ENCODE measurements at regions not wholly inside any gene's neighbourhood (a gene's known extent, or its start where the extent isn't known, plus 50 kb on each side); places are given as distances from the start of the nearest gene placed in this dataset.
A peak's percentile ranks its signal among the peaks of the same experiment; 100 is the strongest.
"Not testable (repeated sequence)": the region's sequence is repeated elsewhere in the genome, so short reads cannot be mapped to it uniquely, and the experiment has no call there.

GRCh38 chr16:88169136-88169830, 213.5 kb upstream of the ZNF469 start:
- H3K36me3 Mint-ChIP-seq (ENCODE audit: low read depth); H3K27ac Mint-ChIP-seq (ENCODE audit: unreplicated experiment); H3K4me1 Mint-ChIP-seq (ENCODE audit: low read depth); H3K27me3 Mint-ChIP-seq (ENCODE audit: low read depth); DNase-seq (ENCODE audit: low spot score); H3K4me3 Mint-ChIP-seq (ENCODE audit: unreplicated experiment): not testable (repeated sequence)
- peaks cover 18% of the 10 kb centered on the region for H3K9me3 Mint-ChIP-seq (ENCODE audit: low read depth)

GRCh38 chr16:88169831-88170165, 213.0 kb upstream of the ZNF469 start:
- DNase-seq (ENCODE audit: low spot score), result peak; percentile 72
- peaks cover 19% of the 10 kb centered on the region for H3K9me3 Mint-ChIP-seq (ENCODE audit: low read depth)
- not testable (repeated sequence) for H3K27ac Mint-ChIP-seq (ENCODE audit: unreplicated experiment); H3K27me3 Mint-ChIP-seq (ENCODE audit: low read depth); H3K4me3 Mint-ChIP-seq (ENCODE audit: unreplicated experiment); H3K36me3 Mint-ChIP-seq (ENCODE audit: low read depth); H3K4me1 Mint-ChIP-seq (ENCODE audit: low read depth)

- H3K27me3 Mint-ChIP-seq (ENCODE audit: low read depth), result no peaks in the 10 kb centered on the region
- H3K4me1 Mint-ChIP-seq (ENCODE audit: low read depth), result no peaks in the 10 kb centered on the region
- H3K9me3 Mint-ChIP-seq (ENCODE audit: low read depth), result peaks cover 25% of the 10 kb centered on the region
- H3K27ac Mint-ChIP-seq (ENCODE audit: unreplicated experiment), result no peak overlapping the region
- DNase-seq (ENCODE audit: low spot score), result peak; percentile 62
- TF ChIP-seq CTCF (IDR thresholded peaks at IDR 0.05), result no peak
- H3K4me3 Mint-ChIP-seq (ENCODE audit: unreplicated experiment), result no peak overlapping the region
- H3K36me3 Mint-ChIP-seq (ENCODE audit: low read depth), result peaks cover 4% of the 10 kb centered on the region
Observed at GRCh38 chr16:88170528-88170991, 212.2 kb upstream of the ZNF469 start.

GRCh38 chr16:88171126-88171525, 211.6 kb upstream of the ZNF469 start:
- not testable (repeated sequence) for H3K27ac Mint-ChIP-seq (ENCODE audit: unreplicated experiment); H3K4me1 Mint-ChIP-seq (ENCODE audit: low read depth); H3K27me3 Mint-ChIP-seq (ENCODE audit: low read depth); H3K36me3 Mint-ChIP-seq (ENCODE audit: low read depth); H3K4me3 Mint-ChIP-seq (ENCODE audit: unreplicated experiment)
- DNase-seq (ENCODE audit: low spot score), result peak; percentile 11
- peaks cover 26% of the 10 kb centered on the region for H3K9me3 Mint-ChIP-seq (ENCODE audit: low read depth)

GRCh38 chr16:88176184-88176583, 206.6 kb upstream of the ZNF469 start:
- H3K9me3 Mint-ChIP-seq (ENCODE audit: low read depth), result peaks cover 26% of the 10 kb centered on the region
- not testable (repeated sequence) for H3K4me1 Mint-ChIP-seq (ENCODE audit: low read depth); H3K27ac Mint-ChIP-seq (ENCODE audit: unreplicated experiment); H3K27me3 Mint-ChIP-seq (ENCODE audit: low read depth); DNase-seq (ENCODE audit: low spot score); H3K36me3 Mint-ChIP-seq (ENCODE audit: low read depth); H3K4me3 Mint-ChIP-seq (ENCODE audit: unreplicated experiment)

- Mint-ChIP-seq H3K9me3 (ENCODE audit: low read depth) (peaks cover 31% of the 10 kb centered on the region), H3K27ac (ENCODE audit: unreplicated experiment) (peak overlapping the region; percentile 36)
- not testable (repeated sequence) for H3K36me3 Mint-ChIP-seq (ENCODE audit: low read depth); H3K27me3 Mint-ChIP-seq (ENCODE audit: low read depth); H3K4me1 Mint-ChIP-seq (ENCODE audit: low read depth); H3K4me3 Mint-ChIP-seq (ENCODE audit: unreplicated experiment)
- DNase-seq (ENCODE audit: low spot score), result peak; percentile 44
Observed at GRCh38 chr16:88176591-88177180, 206.1 kb upstream of the ZNF469 start.

GRCh38 chr16:88178251-88178650, 204.5 kb upstream of the ZNF469 start:
- H3K27ac Mint-ChIP-seq (ENCODE audit: unreplicated experiment); H3K4me1 Mint-ChIP-seq (ENCODE audit: low read depth); H3K4me3 Mint-ChIP-seq (ENCODE audit: unreplicated experiment); H3K27me3 Mint-ChIP-seq (ENCODE audit: low read depth); H3K36me3 Mint-ChIP-seq (ENCODE audit: low read depth): not testable (repeated sequence)
- peaks cover 19% of the 10 kb centered on the region for H3K9me3 Mint-ChIP-seq (ENCODE audit: low read depth)
- DNase-seq (ENCODE audit: low spot score), result peak; percentile 59

GRCh38 chr16:88178896-88179295, 203.9 kb upstream of the ZNF469 start:
- H3K27ac Mint-ChIP-seq (ENCODE audit: unreplicated experiment); H3K36me3 Mint-ChIP-seq (ENCODE audit: low read depth); H3K27me3 Mint-ChIP-seq (ENCODE audit: low read depth); H3K4me3 Mint-ChIP-seq (ENCODE audit: unreplicated experiment): not testable (repeated sequence)
- Mint-ChIP-seq H3K4me1 (ENCODE audit: low read depth) (peaks cover 10% of the 10 kb centered on the region), H3K9me3 (ENCODE audit: low read depth) (peaks cover 15% of the 10 kb centered on the region)
- peak; percentile 41 for DNase-seq (ENCODE audit: low spot score)

GRCh38 chr16:88182967-88183881, 199.5 kb upstream of the ZNF469 start:
- Mint-ChIP-seq H3K36me3 (ENCODE audit: low read depth) (peaks cover 11% of the 10 kb centered on the region), H3K4me1 (ENCODE audit: low read depth) (peaks cover 45% of the 10 kb centered on the region), H3K4me3 (ENCODE audit: unreplicated experiment) (peak overlapping the region; percentile 40)
- H3K27ac Mint-ChIP-seq (ENCODE audit: unreplicated experiment); H3K9me3 Mint-ChIP-seq (ENCODE audit: low read depth); H3K27me3 Mint-ChIP-seq (ENCODE audit: low read depth): not testable (repeated sequence)
- peak; percentile 53 for DNase-seq (ENCODE audit: low spot score)

- peaks cover 11% of the 10 kb centered on the region for H3K36me3 Mint-ChIP-seq (ENCODE audit: low read depth)
- peaks cover 46% of the 10 kb centered on the region for H3K4me1 Mint-ChIP-seq (ENCODE audit: low read depth)
- H3K27me3 Mint-ChIP-seq (ENCODE audit: low read depth); H3K4me3 Mint-ChIP-seq (ENCODE audit: unreplicated experiment); H3K9me3 Mint-ChIP-seq (ENCODE audit: low read depth); H3K27ac Mint-ChIP-seq (ENCODE audit: unreplicated experiment): not testable (repeated sequence)
- peak; percentile 37 for DNase-seq (ENCODE audit: low spot score)
Observed at GRCh38 chr16:88184053-88184452, 198.7 kb upstream of the ZNF469 start.

GRCh38 chr16:88184566-88185355, 198.0 kb upstream of the ZNF469 start:
- not testable (repeated sequence) for H3K27ac Mint-ChIP-seq (ENCODE audit: unreplicated experiment)

More at GRCh38 chr16:88184566-88185355, 198.0 kb upstream of the ZNF469 start:
- Mint-ChIP-seq H3K4me3 (ENCODE audit: unreplicated experiment) (peak overlapping the region; percentile 71), H3K4me1 (ENCODE audit: low read depth) (peaks cover 46% of the 10 kb centered on the region), H3K36me3 (ENCODE audit: low read depth) (peaks cover 13% of the 10 kb centered on the region)
- DNase-seq (ENCODE audit: low spot score), result peak; percentile 72
- H3K27me3 Mint-ChIP-seq (ENCODE audit: low read depth); H3K9me3 Mint-ChIP-seq (ENCODE audit: low read depth): not testable (repeated sequence)

Data from chondrocyte (in vitro differentiated cells).